ENCODE measurements at regions not wholly inside any gene's neighbourhood (a gene's known extent, or its start where the extent isn't known, plus 50 kb on each side); places are given as distances from the start of the nearest gene placed in this dataset.
"Not testable (repeated sequence)": the region's sequence is repeated elsewhere in the genome, so short reads cannot be mapped to it uniquely, and the experiment has no call there.

- Mint-ChIP-seq H3K4me3 (no peak overlapping the region), H3K36me3 (no peaks in the 10 kb centered on the region), H3K27me3 (ENCODE audit: low read depth) (no peaks in the 10 kb centered on the region), H3K9me3 (peaks cover 3% of the 10 kb centered on the region; the same call in 1 of the 2 replicates), H3K27ac (no peak overlapping the region), H3K4me1 (no peaks in the 10 kb centered on the region)
- ATAC-seq = no peak
- TF ChIP-seq TEAD1 (CRISPR knock-in tag; IDR thresholded peaks at IDR 0.05) = no peak
- no peak for TF ChIP-seq GRHL2 (CRISPR knock-in tag; IDR thresholded peaks at IDR 0.05; ENCODE audit: insufficient replicate concordance, severe bottlenecking)
- TF ChIP-seq NR1H2 (CRISPR knock-in tag; IDR thresholded peaks at IDR 0.05) = no peak
- no peak for TF ChIP-seq USF2 (CRISPR knock-in tag; IDR thresholded peaks at IDR 0.05)
- no peak for TF ChIP-seq RORB (CRISPR knock-in tag; IDR thresholded peaks at IDR 0.05)
- no peak for TF ChIP-seq ATF6 (CRISPR knock-in tag; IDR thresholded peaks at IDR 0.05)
- TF ChIP-seq ATF3 (CRISPR knock-in tag; conservative IDR thresholded peaks at IDR 0.05) = no peak
- no peak for TF ChIP-seq ZNF138 (CRISPR knock-in tag; conservative IDR thresholded peaks at IDR 0.05)
- no peak for TF ChIP-seq CREM (CRISPR knock-in tag; IDR thresholded peaks at IDR 0.05)
- no peak for TF ChIP-seq ZNF425 (CRISPR knock-in tag; conservative IDR thresholded peaks at IDR 0.05)
- TF ChIP-seq E2F5 (CRISPR knock-in tag; IDR thresholded peaks at IDR 0.05) = no peak
- no peak for TF ChIP-seq ZBTB21 (CRISPR knock-in tag; IDR thresholded peaks at IDR 0.05; ENCODE audit: borderline replicate concordance)
- no peak for TF ChIP-seq HMGXB4 (CRISPR knock-in tag; IDR thresholded peaks at IDR 0.05)
- TF ChIP-seq NR3C1 (CRISPR knock-in tag; conservative IDR thresholded peaks at IDR 0.05; ENCODE audit: low read depth) = no peak
- no peak for TF ChIP-seq FOXK1 (CRISPR knock-in tag; IDR thresholded peaks at IDR 0.05)
- POLR2A ChIA-PET = no interaction called here
- no peak for DNase-seq (ENCODE audit: low spot score)
- CTCF ChIA-PET = no interaction called here
These were observed 745.2 kb downstream of the PCDH17 start for GRCh38 chr13:58376775-58377174.

GRCh38 chr13:58379221-58379620 lies 747.7 kb downstream of the PCDH17 start:
- ATAC-seq = no peak
- no peak for DNase-seq (ENCODE audit: low spot score)
- H3K4me1 Mint-ChIP-seq = no peaks in the 10 kb centered on the region
- TF ChIP-seq ZNF671 (CRISPR knock-in tag; IDR thresholded peaks at IDR 0.05) (no peak), TCF7 (CRISPR knock-in tag; IDR thresholded peaks at IDR 0.05; ENCODE audit: low read depth) (no peak), ETV6 (CRISPR knock-in tag; IDR thresholded peaks at IDR 0.05) (no peak), CBFB (CRISPR knock-in tag; IDR thresholded peaks at IDR 0.05; ENCODE audit: low read depth) (no peak), MAX (CRISPR knock-in tag; IDR thresholded peaks at IDR 0.05) (no peak), TEAD4 (CRISPR knock-in tag; IDR thresholded peaks at IDR 0.05) (no peak), ERG (CRISPR knock-in tag; IDR thresholded peaks at IDR 0.05) (no peak), ZNF396 (CRISPR knock-in tag; IDR thresholded peaks at IDR 0.05; ENCODE audit: borderline replicate concordance) (no peak), MYBL2 (CRISPR knock-in tag; IDR thresholded peaks at IDR 0.05) (no peak), NR3C1 (CRISPR knock-in tag; conservative IDR thresholded peaks at IDR 0.05; ENCODE audit: low read depth) (no peak), ZNF219 (CRISPR knock-in tag; IDR thresholded peaks at IDR 0.05; ENCODE audit: borderline replicate concordance) (no peak), EMX1 (CRISPR knock-in tag; IDR thresholded peaks at IDR 0.05) (no peak), NR1H2 (CRISPR knock-in tag; IDR thresholded peaks at IDR 0.05) (no peak)
- H3K4me3 Mint-ChIP-seq = no peak overlapping the region
- ChIA-PET CTCF (no interaction called here), POLR2A (no interaction called here)
- H3K27ac Mint-ChIP-seq = no peak overlapping the region
- no peaks in the 10 kb centered on the region for H3K9me3 Mint-ChIP-seq
- no peaks in the 10 kb centered on the region for H3K27me3 Mint-ChIP-seq (ENCODE audit: low read depth)
- no peaks in the 10 kb centered on the region for H3K36me3 Mint-ChIP-seq

- CTCF ChIA-PET, H3K4me3 Mint-ChIP-seq: not testable (repeated sequence)
These were observed 753.8 kb downstream of the PCDH17 start for GRCh38 chr13:58385336-58385735.

More at GRCh38 chr13:58385336-58385735, 753.8 kb downstream of the PCDH17 start:
- H3K27ac Mint-ChIP-seq; H3K9me3 Mint-ChIP-seq; POLR2A ChIA-PET; DNase-seq (ENCODE audit: low spot score); H3K4me1 Mint-ChIP-seq; H3K36me3 Mint-ChIP-seq; ATAC-seq; H3K27me3 Mint-ChIP-seq (ENCODE audit: low read depth): not testable (repeated sequence)

Data from WTC11 (cell line).